Hematopoietic multipotent progenitor cell treated with erythropoietin and hydrocortisone succinate and interleukin-3 and kit ligand, for 6 days (in vitro differentiated cells): ENCODE measurements at regions not wholly inside any gene's neighbourhood (a gene's known extent, or its start where the extent isn't known, plus 50 kb on each side); places are given as distances from the start of the nearest gene placed in this dataset.

ENCODE experiments used
- DNase-seq: peaks from one replicate; pipeline ENCODE4 v3.0.0-alpha.2; 2015

GRCh38 chr1:216846339-216846738 lies 123.1 kb upstream of the ESRRG start:
- DNase-seq = no peak

GRCh38 chr1:216843409-216843808 lies 120.2 kb upstream of the ESRRG start:
- no peak for DNase-seq

GRCh38 chr1:216841165-216841564 lies 117.9 kb upstream of the ESRRG start:
- no peak for DNase-seq

- no peak for DNase-seq
Observed at GRCh38 chr1:216836316-216836715, 113.1 kb upstream of the ESRRG start.

GRCh38 chr1:216833509-216833908 lies 110.3 kb upstream of the ESRRG start:
- DNase-seq = no peak

GRCh38 chr1:216832192-216832591 lies 109.0 kb upstream of the ESRRG start:
- no peak for DNase-seq

- DNase-seq = no peak
Observed at GRCh38 chr1:216830424-216831210, 107.4 kb upstream of the ESRRG start.

GRCh38 chr1:216827251-216827650 lies 104.0 kb upstream of the ESRRG start:
- no peak for DNase-seq

- DNase-seq = no peak
Observed at GRCh38 chr1:216826646-216827045, 103.4 kb upstream of the ESRRG start.

GRCh38 chr1:216826214-216826613 lies 103.0 kb upstream of the ESRRG start:
- DNase-seq = no peak

- no peak for DNase-seq
Observed at GRCh38 chr1:216825557-216825956, 102.3 kb upstream of the ESRRG start.

GRCh38 chr1:216824511-216824910 lies 101.3 kb upstream of the ESRRG start:
- no peak for DNase-seq

- DNase-seq = no peak
Observed at GRCh38 chr1:216823731-216824130, 100.5 kb upstream of the ESRRG start.

- DNase-seq = no peak
Observed at GRCh38 chr1:216822480-216822879, 99.3 kb upstream of the ESRRG start.

- DNase-seq = no peak
Observed at GRCh38 chr1:216820345-216820744, 97.1 kb upstream of the ESRRG start.

GRCh38 chr1:216818284-216818683 lies 95.1 kb upstream of the ESRRG start:
- DNase-seq = no peak

- DNase-seq = no peak
Observed at GRCh38 chr1:216815260-216816131, 92.3 kb upstream of the ESRRG start.

- no peak for DNase-seq
Observed at GRCh38 chr1:216814576-216815259, 91.5 kb upstream of the ESRRG start.

- DNase-seq = no peak
Observed at GRCh38 chr1:216812966-216813365, 89.7 kb upstream of the ESRRG start.

- no peak for DNase-seq
Observed at GRCh38 chr1:216809649-216810048, 86.4 kb upstream of the ESRRG start.

GRCh38 chr1:216807696-216808095 lies 84.5 kb upstream of the ESRRG start:
- no peak for DNase-seq

GRCh38 chr1:216805953-216806352 lies 82.7 kb upstream of the ESRRG start:
- DNase-seq = no peak

GRCh38 chr1:216805233-216805632 lies 82.0 kb upstream of the ESRRG start:
- no peak for DNase-seq

GRCh38 chr1:216804111-216804510 lies 80.9 kb upstream of the ESRRG start:
- DNase-seq = no peak
